ENCODE measurements at regions not wholly inside any gene's neighbourhood (a gene's known extent, or its start where the extent isn't known, plus 50 kb on each side); places are given as distances from the start of the nearest gene placed in this dataset.

GRCh38 chr2:9097239-9097638 is 93.8 kb upstream of the MBOAT2 start:
- TF ChIP-seq CTCF (IDR thresholded peaks at IDR 0.05) = no peak
- no peak for TF ChIP-seq ZFX (IDR thresholded peaks at IDR 0.05; ENCODE audit: borderline replicate concordance)

Measured in 22Rv1 (cell line).